ENCODE measurements at regions not wholly inside any gene's neighbourhood (a gene's known extent, or its start where the extent isn't known, plus 50 kb on each side); places are given as distances from the start of the nearest gene placed in this dataset.
"Not testable (repeated sequence)": the region's sequence is repeated elsewhere in the genome, so short reads cannot be mapped to it uniquely, and the experiment has no call there.

DNA sequence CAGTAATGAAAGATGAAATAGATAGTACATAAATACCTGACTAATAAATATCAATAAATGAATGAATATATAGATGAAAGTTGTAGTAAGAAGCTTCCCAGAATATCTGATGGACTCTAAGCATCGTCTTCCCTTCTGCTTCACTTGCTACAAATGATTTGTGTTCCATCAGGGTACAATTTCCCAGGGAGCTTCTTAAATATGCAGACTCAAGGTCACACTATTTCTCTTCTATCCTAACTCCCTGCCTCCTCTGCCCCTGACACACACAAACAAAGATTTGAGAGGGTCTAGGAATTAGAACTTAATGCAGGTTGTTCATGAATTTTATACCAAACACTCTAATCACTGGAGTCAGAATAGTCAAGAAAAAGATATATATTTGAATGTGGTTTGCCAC lies 415.9 kb upstream of the TMPRSS15 start:
- DNase-seq (ENCODE audit: low spot score), result no peak

DNA sequence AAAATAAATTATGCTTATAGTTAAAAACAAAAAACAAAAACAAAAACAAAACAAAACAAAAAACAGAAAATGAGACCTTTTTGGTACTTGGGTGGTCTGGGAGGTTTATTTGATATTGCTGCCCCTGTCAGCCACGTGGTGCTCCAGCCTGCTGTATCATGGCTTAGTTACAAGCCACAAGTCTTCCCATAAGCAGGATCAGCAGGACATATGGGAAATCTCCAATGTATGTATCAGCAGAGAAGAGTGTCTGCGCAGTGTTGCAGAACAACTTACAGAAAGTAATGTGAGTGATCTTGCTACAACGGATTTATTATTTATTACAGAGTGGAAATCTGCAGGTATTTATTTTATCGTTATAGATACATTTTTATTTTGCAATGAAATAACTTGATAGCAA lies 423.0 kb upstream of the TMPRSS15 start:
- no peak for DNase-seq (ENCODE audit: low spot score)

DNA sequence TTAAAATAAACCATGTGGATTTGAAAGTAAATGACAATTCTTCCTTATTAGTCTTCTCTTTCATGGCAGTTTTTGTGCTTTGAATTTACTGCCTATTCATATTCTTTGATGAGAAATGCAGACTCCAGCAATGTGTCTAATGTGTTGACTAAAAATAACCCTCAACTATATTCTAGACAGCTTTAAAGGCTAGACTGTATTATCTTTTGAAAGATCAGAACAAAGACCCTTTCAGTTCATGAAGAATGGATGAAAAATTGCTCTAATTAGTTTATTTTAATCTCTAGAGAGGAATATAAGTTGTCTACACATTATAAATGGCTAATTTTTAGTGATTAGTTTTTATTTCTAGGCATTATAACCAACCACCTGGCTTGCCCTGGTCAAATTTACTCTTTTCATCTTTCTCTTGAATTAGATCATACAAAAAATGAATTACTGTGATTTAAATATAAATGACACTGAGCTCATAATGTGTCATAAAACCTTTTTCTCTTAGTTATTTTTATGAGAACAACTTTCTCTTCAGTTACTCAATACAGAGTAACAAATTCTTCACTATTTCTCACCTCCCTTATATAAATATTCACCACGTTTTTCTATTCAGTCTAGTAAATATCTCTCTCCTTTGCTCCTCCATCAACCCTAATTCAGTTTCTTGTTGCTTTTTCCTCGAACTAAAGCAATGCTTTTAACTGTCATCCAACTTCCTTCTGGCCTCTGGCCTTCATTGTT lies 428.5 kb upstream of the TMPRSS15 start:
- DNase-seq (ENCODE audit: low spot score), result no peak

DNA sequence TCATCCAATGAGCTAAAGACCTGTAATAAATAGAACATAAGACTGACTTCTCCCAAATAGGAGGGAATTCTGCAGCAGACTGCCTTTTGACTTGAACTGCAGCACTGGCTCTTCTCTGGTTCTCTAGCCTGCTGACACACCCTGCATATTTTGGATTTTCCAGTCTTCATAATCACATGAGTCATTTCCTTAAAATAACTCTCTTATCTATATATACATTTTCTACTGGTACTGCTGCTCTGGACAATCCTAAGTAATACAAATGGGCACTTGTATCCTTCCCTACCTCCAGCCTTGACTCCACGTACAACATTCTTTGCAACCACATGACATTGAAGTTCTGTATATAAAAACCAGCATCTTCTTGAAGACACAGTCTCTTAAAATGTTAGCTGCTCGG lies 429.4 kb upstream of the TMPRSS15 start:
- DNase-seq (ENCODE audit: low spot score), result peak; percentile 60

DNA sequence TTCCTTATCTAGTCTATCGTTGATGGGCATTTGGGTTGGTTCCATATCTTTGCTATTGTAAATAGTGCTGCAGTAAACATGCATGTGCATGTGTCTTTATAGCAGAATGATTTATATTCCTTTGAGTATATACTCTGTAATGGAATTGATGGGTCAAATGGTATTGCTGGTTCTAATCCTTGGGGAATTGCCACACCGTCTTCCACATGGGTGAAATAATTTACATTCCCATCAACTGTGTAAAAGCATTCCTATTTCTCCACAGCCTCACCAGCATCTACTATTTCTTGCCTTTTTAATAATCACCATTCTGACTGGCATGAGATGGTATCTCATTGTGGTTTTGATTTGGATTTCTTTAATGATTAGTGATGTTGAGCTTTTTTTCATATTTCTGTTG lies 430.5 kb upstream of the TMPRSS15 start:
- not testable (repeated sequence) for DNase-seq (ENCODE audit: low spot score)

DNA sequence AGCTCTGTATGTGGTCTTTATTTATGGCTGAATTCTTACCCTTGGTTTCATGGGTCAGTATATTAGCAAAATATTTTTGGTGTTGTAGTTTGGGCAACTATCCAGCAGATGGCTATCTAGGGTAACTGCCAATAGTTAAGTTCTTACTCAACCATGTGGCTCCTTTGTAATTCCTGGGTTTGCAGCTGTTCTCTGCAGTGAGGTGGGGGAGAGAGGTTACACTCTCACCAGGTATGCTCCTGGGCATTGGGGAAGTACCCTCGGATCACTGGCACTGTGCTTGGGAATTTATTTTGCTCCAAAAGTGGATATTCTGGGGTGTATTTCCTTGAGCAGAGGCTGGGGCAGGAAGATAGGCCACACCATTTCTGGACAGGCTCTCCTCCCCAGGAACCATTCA lies 436.7 kb upstream of the TMPRSS15 start:
- DNase-seq (ENCODE audit: low spot score), result no peak

DNA sequence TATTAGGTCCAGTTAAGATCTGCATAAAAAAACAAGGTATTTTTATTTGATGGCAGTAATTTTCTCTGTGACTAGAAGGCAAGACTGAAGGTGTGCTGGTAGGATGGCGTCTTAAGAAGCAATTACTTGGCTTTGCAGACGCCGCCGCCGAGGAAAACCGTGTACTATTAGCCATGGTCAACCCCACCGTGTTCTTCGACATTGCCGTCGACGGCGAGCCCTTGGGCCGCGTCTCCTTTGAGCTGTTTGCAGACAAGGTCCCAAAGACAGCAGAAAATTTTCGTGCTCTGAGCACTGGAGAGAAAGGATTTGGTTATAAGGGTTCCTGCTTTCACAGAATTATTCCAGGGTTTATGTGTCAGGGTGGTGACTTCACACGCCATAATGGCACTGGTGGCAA lies 454.0 kb upstream of the TMPRSS15 start:
- not testable (repeated sequence) for DNase-seq (ENCODE audit: low spot score)

DNA sequence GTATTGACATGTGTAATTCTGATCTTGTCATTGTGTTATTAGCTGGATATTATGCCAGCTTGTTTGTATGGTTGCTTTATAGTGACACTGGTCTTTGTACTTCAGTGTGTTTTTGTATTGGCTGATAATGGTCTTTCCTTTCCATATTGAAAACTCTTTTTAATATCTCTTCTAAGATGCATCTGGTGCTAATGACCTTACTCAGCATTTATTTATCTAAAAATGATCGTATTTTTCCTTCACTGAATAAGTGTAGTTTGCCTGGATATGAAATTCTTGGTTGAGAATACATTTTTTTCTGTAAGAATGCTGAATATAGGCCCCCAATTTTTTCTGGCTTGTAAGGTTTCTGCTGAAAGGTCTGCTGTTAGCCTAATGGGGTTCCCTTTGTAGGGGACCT lies 465.5 kb upstream of the TMPRSS15 start:
- no peak for DNase-seq (ENCODE audit: low spot score)

DNA sequence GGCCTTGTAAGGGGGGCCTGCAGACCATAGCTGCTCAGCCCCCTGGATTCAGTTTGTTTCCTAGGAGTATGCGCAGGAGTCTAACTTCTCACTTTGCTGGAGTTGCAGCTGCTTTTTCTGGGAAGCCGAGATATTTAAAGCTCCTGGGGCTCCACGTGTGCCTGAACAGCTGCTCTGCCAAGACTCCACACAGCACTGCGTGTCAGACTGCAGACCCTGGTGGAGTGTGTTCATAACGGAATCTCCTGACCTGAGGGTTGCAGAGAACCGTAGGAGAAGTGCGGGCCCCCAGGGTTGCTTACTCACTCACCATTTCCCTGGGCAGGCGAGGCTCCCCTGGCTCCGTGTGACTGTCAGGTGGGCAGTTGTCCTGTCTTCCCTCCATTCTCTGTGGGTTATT lies 474.3 kb upstream of the TMPRSS15 start:
- DNase-seq (ENCODE audit: low spot score), result no peak

DNA sequence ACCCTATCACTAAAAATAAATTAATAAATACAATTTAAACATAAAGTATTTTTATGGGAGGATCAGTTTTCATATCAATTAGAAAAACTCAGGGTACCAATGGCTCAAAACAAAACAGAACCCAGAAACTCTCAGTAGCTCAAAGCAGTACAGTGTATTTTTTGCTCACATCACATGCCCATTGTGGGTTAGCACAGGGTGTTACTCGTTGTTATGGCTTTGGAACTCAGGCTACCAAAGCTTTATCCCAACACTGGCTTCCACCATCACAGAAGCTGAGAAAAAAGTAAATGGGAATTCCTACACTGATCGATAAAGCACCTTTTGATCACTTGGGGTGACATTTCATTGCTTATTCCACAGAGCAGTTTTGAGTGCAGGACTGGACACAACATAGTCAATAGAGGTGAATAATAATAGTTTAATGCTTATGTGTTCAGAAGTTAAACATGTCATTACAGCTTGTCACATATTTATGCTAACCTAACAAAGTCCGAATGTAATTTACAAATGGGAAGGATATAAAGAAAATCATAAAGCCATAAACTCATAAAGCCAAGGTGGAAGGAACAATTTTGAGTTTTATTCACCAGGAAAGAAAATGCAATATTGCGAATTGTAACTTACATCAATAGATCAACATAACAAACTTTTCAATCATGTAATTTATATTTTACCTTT lies 484.5 kb upstream of the TMPRSS15 start:
- no peak for DNase-seq (ENCODE audit: low spot score)

DNA sequence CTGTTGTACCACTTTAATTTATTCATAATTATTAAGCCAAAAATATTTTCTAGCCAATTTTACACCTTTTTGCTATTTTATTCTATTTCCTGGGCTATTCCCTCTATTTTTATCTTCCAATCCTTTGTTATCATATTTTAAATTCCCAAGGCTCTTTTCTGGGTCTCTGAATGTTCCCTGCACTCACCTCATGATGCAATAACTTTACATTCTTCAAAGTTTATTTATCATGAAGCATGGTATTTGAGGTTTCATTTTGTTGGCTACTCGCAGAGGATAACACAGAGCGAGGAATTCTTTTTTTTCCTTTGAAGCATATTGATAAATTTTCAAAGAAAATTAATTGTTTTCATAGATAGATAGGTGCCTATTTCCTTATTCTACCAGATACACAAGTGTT lies 489.8 kb upstream of the TMPRSS15 start:
- no peak for DNase-seq (ENCODE audit: low spot score)

DNA sequence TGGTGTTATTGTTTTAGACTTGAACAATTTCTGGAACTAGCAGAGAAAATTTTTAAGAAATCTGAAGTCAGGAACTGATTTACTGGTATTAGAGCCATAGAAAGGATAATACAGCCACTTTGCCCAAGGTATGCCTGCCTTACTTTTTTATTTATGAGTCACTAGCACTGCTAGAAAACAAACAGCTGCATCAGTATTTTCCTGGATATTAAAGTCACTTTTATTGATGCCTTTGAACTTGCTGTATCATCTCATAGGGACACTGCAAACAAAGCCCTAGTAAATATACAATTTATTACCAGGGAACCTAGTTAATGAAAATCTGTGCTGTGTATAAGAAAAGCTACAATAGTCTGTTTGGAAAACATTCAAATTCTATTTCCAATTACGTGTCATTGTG lies 490.8 kb upstream of the TMPRSS15 start:
- DNase-seq (ENCODE audit: low spot score), result no peak

DNA sequence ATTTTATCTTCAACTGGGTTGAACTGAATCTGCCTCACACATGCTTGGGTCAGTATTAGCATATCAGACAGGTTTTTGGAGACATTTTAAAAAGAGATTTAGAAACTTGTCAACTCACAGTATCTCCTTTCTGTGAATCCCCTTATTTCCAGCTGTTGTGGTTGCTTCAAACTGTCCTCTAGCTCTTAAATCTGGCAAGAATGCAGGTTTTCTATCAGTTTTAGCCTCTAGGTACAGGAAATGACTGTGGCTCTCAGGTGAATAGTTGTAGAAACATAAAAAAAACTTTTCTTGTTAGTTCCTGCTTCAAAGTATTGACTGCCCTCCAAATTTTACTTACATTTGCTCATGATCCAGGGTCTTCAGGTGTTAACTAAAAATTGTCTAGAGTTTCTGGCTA lies 495.7 kb upstream of the TMPRSS15 start:
- DNase-seq (ENCODE audit: low spot score), result no peak

DNA sequence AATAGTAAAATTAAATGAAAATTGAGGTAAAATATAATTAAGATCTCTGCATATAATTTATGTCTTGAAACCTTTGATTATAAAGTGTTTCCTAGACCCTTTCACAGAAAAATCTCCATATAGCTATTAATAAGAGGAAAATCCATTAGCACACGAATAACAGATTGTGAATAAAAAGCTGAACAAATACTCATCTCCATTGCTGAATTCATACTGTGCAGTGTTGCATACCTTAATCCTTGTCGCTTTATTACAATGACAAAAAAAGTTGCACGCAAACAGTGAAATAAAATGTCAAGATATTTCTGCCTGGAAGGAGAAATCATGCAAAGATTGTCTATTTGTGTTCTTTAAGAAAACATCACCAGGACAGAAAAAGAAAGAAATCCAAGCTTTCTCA lies 499.1 kb upstream of the TMPRSS15 start:
- DNase-seq (ENCODE audit: low spot score), result no peak

DNA sequence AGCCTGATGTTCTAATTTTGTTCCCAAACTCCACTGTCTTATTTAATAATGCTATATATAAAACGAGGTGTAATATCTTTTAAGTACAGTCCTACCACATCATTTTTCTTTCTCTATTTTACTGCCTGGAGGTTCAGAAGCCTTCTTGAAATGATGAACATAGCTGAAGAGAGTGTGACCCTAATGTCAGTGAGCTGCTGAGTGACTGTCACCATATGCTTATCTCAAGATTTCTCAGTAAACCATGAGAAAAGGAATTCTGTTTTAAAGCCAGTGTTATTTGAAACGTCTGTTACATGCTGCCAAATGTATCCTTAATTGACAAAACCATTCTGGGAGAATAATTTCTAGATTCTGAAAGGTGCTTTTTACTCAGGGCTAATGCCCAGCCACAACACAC lies 503.5 kb upstream of the TMPRSS15 start:
- DNase-seq (ENCODE audit: low spot score), result no peak

DNA sequence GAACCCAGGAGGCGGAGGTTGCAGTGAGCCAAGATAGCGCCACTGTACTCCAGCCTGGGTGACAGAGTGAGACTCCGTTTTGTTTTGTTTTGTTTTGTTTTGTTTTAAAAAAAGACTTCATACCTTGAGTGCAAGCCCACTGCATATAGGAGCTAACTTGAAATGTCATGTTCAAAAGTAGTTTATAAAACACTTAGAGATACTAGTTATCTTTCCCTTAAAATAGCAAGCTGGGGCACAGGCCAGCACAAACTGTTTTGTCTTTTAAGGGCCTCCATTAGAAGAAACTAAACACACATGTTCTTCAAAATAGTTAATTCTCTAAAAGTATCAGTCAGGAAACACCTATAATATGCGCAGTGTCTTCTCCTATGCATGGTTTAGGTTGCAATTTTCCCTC lies 505.1 kb upstream of the TMPRSS15 start:
- DNase-seq (ENCODE audit: low spot score), result no peak

DNA sequence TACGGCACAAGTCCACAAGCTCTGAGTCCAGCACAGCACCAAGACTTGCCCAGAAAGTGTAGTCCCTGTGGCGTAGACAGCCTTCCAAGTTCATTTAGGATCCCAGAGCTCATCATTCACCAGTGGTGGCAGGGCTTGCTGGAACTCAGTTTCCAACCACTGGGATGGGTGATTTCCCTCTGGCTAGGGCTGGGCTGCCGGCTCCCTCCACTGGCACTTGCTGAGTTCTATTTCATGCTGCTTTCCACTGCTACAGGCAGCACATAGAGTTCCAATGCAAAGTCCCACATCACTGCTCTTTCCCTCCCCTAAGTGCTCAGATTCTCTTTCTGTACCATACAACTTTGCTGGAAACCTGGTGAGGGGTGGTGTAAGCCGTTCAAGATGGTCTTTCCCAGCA lies 510.3 kb upstream of the TMPRSS15 start:
- DNase-seq (ENCODE audit: low spot score), result no peak

DNA sequence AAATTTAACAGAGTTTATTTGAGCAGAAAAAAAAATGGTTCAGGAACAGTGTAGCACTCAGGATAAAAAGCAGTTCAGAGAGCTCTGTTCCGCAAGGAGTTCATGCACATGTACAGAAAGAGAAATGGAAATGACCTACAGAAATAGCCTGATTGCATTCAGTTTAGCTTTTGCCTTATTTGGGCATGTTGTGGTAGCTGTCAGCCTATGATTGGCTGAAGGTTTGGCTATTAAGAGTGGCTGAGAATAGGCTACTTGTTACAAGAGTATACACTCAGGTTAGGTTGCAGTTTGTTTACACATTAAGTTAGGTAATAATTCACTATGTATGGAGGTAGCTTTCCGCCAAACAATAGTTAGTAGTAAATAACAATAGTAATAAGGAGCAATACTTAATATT lies 511.0 kb upstream of the TMPRSS15 start:
- no peak for DNase-seq (ENCODE audit: low spot score)

DNA sequence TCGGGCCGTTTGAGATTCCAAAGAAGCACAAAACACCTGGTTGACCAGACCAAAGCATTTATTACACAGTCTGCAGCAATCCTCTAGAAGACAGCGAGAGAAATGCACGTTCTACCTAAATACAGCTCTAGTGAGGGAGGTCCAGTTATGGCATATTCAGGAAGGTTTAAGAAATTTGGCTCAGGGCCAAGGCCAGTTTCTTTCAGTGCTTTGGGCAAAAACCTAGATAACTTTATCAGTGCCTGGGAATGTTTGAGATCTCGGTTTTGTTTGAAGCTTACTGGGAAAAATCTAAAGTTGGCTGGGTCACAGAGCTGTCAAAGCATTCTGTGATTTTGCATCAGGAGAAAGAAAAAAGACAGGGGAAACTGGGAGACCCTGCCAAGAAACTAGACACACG lies 514.0 kb upstream of the TMPRSS15 start:
- DNase-seq (ENCODE audit: low spot score), result no peak

DNA sequence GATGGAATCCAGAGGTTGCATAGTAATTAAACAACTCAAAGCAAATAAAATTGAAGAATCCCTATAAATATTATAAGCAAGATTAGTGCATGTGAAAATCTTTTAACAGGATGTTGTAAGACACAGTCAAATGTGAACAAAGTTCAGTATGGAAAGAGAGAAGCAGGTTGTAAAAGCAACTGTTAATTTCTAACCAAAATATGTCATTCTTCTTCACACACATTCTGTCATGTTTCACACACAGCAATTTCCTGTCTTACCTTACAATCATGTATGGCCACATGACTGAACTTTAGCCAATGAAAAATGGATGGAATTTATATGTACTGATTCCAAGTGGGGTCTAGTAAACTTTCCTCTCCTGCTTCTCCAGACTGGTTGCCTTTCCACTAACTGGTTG lies 527.7 kb upstream of the TMPRSS15 start:
- no peak for DNase-seq (ENCODE audit: low spot score)

DNA sequence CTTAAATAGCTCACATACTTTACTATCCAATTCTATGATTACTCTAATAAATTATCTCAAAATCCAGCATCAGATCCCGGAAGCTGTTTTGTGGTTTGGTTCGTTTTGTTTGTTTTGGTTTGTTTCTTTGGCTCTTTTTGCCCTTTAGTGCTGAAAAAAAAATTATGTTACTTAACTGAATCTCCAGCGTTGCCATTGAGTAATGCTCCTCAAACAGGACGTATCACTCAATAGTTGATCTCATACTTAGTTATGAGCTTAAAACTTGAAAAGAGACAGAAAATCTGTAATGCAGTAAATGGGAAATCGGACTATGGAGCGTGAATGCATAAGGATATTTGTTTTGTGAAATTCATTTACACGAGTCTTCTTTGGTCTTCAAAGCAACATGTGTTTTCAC lies 533.8 kb upstream of the TMPRSS15 start:
- no peak for DNase-seq (ENCODE audit: low spot score)

DNA sequence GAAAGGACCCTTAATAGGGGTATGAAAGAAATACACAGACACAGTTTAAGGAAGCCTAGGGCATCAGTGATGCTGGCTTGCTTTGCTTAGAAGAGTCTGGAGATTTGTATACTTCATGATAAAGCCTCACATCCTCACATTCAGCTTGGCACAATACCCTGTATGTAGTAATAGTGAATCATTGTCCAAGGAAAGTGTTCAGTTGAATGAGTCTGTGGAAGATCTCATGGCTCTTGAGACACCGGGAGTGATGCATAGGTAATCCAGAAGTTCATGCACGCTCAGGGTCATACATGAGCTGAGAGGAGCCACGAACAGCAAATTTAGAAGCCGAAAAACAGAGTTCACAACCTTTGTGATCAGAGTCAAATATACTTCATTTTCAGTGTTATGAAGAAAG lies 537.2 kb upstream of the TMPRSS15 start:
- DNase-seq (ENCODE audit: low spot score), result no peak

DNA sequence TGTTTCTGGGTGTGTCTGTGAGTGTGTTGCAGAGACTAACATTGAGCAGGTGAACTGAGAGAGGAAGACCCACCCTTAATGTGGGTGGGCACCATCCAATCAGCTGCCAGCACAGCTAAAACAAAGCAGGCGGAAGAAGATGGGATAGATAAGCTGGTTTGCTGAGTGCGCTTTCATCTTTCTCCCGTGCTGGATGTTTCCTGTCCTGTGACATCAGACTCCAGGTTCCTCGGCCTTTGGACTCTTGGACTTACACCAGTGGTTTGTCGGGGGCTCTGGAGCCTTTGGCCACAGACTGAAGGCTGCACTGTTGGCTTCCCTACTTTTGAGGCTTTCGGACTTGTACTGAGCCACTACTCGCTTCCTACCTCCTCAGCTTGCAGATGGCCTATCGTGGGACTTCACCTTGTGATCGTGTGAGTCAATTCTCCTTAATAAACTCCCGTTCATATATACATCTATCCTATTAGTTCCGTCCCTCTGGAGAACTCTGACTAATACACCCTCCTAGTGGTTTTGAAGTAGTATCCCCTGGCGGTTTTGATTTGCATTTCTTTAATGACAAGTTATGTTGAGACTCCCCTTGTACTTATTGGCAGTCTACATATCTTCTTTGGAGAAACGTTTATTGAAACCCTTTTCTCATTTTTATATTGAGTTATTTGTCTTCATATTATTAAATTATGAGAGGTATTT lies 546.6 kb upstream of the TMPRSS15 start:
- no peak for DNase-seq (ENCODE audit: low spot score)
